Osteoblast (primary cell): ENCODE measurements at regions not wholly inside any gene's neighbourhood (a gene's known extent, or its start where the extent isn't known, plus 50 kb on each side); places are given as distances from the start of the nearest gene placed in this dataset.

ENCODE experiments used
- DNase-seq: peaks from one replicate; pipeline ENCODE4 v3.0.0; 2011; ENCODE audit warnings: low spot score, mixed read lengths; ENCODE audit not compliant: insufficient read length; ENCODE audit errors: missing footprints
- H2AFZ ChIP-seq: 2 replicates; pipeline ENCODE4 v1.6.0; 2011; ENCODE audit warnings: mild to moderate bottlenecking, low read length
- H3K27ac ChIP-seq: 2 replicates; pipeline ENCODE4 v1.5.1; 2011; ENCODE audit warnings: mild to moderate bottlenecking, low read depth, low read length, moderate library complexity
- H3K27me3 ChIP-seq: 2 replicates; pipeline ENCODE4 v1.6.0; 2012; ENCODE audit warnings: mild to moderate bottlenecking, control low read depth, inconsistent platforms, low read length, moderate library complexity; ENCODE audit not compliant: insufficient read depth
- H3K36me3 ChIP-seq: 2 replicates; pipeline ENCODE4 v1.5.1; 2011; ENCODE audit warnings: mild to moderate bottlenecking, low read length, control low read depth, moderate library complexity; ENCODE audit not compliant: insufficient read depth
- H3K4me1 ChIP-seq: 2 replicates; pipeline ENCODE4 v1.5.1; 2011; ENCODE audit warnings: mild to moderate bottlenecking, low read length, control low read depth, moderate library complexity; ENCODE audit not compliant: insufficient read depth
- H3K4me2 ChIP-seq: 2 replicates; pipeline ENCODE4 v1.6.0; 2011; ENCODE audit warnings: mild to moderate bottlenecking, low read length; ENCODE audit not compliant: insufficient read depth
- H3K4me3 ChIP-seq: fragments of 200-600 bp; sonication (generic); 3 replicates; pipeline ENCODE4 v1.5.1; 2012; ENCODE audit warnings: mild to moderate bottlenecking, low read length, inconsistent platforms; ENCODE audit not compliant: insufficient read depth
- H3K79me2 ChIP-seq: 2 replicates; pipeline ENCODE4 v1.6.0; 2012; ENCODE audit warnings: mild to moderate bottlenecking, low read length, control low read depth, inconsistent platforms; ENCODE audit not compliant: insufficient read depth
- H3K9me3 ChIP-seq: 2 replicates; pipeline ENCODE4 v1.5.1; 2011; ENCODE audit warnings: low read depth, low read length, control low read depth
- H4K20me1 ChIP-seq: 2 replicates; pipeline ENCODE4 v1.6.0; 2012; ENCODE audit warnings: mild to moderate bottlenecking, low read length, control low read depth; ENCODE audit not compliant: insufficient read depth
- CTCF ChIP-seq: IDR thresholded peaks from 2 replicates; pipeline ENCODE4 v1.5.1; 2011; ENCODE audit warnings: mild to moderate bottlenecking, low read depth, low read length, moderate library complexity; ENCODE audit errors: extremely low read depth

- H3K4me3 ChIP-seq, result no peak overlapping the region
- peak overlapping the region; percentile 3 for H3K4me2 ChIP-seq
- DNase-seq, result peak; percentile 90
- H3K9me3 ChIP-seq, result no peaks in the 10 kb centered on the region
- no peaks in the 10 kb centered on the region for H3K36me3 ChIP-seq
- H2AFZ ChIP-seq, result peak overlapping the region; percentile 2
- H3K27me3 ChIP-seq, result no peaks in the 10 kb centered on the region
- H4K20me1 ChIP-seq, result no peaks in the 10 kb centered on the region
- no peaks in the 10 kb centered on the region for H3K79me2 ChIP-seq
- H3K27ac ChIP-seq, result peak overlapping the region; percentile 35
- no peak for TF ChIP-seq CTCF
- H3K4me1 ChIP-seq, result peaks cover 28% of the 10 kb centered on the region
Observed at GRCh38 chr14:65206448-65207096, 104.3 kb upstream of the MAX start.

- TF ChIP-seq CTCF, result no peak
- Histone ChIP-seq H3K9me3 (no peaks in the 10 kb centered on the region), H3K4me3 (no peak overlapping the region), H2AFZ (no peak overlapping the region), H3K36me3 (no peaks in the 10 kb centered on the region), H3K4me2 (no peak overlapping the region), H3K27ac (no peak overlapping the region), H4K20me1 (no peaks in the 10 kb centered on the region), H3K27me3 (no peaks in the 10 kb centered on the region), H3K4me1 (peaks cover 30% of the 10 kb centered on the region), H3K79me2 (no peaks in the 10 kb centered on the region)
- DNase-seq, result no peak
Observed at GRCh38 chr14:65208548-65208947, 106.2 kb upstream of the MAX start.

DNA sequence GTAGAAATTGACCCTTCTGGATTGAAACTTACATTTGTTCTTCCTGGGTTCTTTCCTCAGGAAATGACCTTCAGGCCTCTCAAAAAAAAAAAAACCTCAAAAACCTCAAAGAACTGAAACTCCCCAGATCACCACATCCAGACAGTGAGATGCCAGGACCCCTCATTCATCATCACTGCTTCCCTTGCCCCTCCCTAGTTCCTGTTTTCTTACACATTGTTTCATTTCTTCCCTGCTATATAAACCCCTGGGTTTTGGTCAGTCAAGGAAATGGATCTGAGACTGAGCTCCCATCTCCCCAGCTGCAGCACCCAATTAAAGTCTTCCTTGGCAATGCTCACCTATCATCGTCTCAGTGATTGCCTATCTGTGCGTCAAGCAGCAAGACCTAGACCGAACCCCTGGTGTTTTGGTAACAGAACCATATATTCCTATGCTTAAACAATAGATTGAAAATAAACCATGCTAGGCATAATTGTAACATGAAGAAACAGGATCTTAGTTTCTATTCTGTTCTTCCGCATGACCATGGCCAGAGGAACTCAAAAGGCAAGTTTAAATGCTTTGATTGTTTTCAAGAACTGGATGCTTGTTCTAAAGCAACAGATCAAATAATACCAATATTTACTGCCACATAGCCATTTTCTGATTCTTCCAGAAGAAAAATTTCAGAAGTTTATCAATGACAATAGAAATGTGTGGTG lies 108.0 kb upstream of the MAX start:
- Histone ChIP-seq H3K79me2 (no peaks in the 10 kb centered on the region), H2AFZ (peak overlapping the region; percentile 69), H3K4me3 (no peak overlapping the region), H3K27me3 (no peaks in the 10 kb centered on the region), H4K20me1 (no peaks in the 10 kb centered on the region), H3K4me2 (peak overlapping the region; percentile 23), H3K4me1 (peaks cover 30% of the 10 kb centered on the region), H3K36me3 (no peaks in the 10 kb centered on the region), H3K9me3 (no peaks in the 10 kb centered on the region), H3K27ac (peak overlapping the region; percentile 38)
- DNase-seq, result no peak
- no peak for TF ChIP-seq CTCF

- no peaks in the 10 kb centered on the region for H3K27me3 ChIP-seq
- H3K79me2 ChIP-seq, result no peaks in the 10 kb centered on the region
- no peak for TF ChIP-seq CTCF
- DNase-seq, result no peak
- peaks cover 29% of the 10 kb centered on the region for H3K4me1 ChIP-seq
- no peaks in the 10 kb centered on the region for H3K36me3 ChIP-seq
- H3K27ac ChIP-seq, result peak overlapping the region; percentile 38
- H3K4me3 ChIP-seq, result no peak overlapping the region
- H4K20me1 ChIP-seq, result no peaks in the 10 kb centered on the region
- no peak overlapping the region for H2AFZ ChIP-seq
- H3K9me3 ChIP-seq, result no peaks in the 10 kb centered on the region
- peak overlapping the region; percentile 23 for H3K4me2 ChIP-seq
Observed at GRCh38 chr14:65210822-65211182, 108.5 kb upstream of the MAX start.
